HG03378 (cell line): ENCODE measurements at regions not wholly inside any gene's neighbourhood (a gene's known extent, or its start where the extent isn't known, plus 50 kb on each side); places are given as distances from the start of the nearest gene placed in this dataset.
"Not testable (repeated sequence)": the region's sequence is repeated elsewhere in the genome, so short reads cannot be mapped to it uniquely, and the experiment has no call there.

Experiments
- ATAC-seq: cut with Tn5 transposase; IDR thresholded peaks from one replicate; pipeline ENCODE4 v1.9.1; 2021; ENCODE audit warnings: mild to moderate bottlenecking, moderate library complexity; ENCODE audit not compliant: unreplicated experiment

DNA sequence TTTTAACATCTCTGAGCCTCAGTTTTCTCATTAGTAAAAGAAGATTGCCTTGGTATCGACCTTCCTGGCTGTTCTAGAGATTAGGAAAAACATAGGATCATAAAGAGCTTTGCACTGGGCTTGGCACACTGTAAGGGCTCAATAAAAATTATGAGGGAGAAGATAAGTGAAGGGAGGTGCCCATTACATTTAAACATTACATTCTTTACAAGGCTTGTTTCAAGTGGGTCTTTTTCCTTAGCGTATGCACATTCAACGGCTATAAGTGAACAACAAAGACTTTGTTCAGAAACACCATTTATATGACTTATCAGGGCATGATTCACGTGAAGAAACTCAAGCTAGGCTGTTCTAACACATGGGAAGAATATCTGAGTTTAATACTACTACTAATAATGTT lies 351.9 kb upstream of the NPVF start:
- ATAC-seq: no peak

DNA sequence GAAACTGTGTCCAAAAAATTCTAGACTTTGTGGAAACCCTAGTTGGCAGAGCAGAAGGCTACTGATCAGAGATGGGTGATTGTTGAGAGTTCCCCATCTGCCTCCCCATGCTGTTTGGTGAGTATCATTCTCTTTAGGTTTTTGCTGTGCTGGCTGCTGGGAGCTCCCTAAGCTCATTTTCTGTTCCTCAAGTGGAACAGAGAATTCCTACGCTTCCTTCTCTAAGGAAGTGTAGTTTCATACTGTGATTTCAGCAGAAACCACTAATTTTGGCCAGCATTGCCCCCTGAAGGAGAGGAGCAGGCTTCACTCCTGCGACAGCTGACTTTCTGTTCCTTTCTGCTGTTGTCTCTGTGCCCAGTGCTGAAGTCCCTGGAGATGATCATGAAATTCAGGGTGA lies 355.3 kb upstream of the NPVF start:
- ATAC-seq: no peak

DNA sequence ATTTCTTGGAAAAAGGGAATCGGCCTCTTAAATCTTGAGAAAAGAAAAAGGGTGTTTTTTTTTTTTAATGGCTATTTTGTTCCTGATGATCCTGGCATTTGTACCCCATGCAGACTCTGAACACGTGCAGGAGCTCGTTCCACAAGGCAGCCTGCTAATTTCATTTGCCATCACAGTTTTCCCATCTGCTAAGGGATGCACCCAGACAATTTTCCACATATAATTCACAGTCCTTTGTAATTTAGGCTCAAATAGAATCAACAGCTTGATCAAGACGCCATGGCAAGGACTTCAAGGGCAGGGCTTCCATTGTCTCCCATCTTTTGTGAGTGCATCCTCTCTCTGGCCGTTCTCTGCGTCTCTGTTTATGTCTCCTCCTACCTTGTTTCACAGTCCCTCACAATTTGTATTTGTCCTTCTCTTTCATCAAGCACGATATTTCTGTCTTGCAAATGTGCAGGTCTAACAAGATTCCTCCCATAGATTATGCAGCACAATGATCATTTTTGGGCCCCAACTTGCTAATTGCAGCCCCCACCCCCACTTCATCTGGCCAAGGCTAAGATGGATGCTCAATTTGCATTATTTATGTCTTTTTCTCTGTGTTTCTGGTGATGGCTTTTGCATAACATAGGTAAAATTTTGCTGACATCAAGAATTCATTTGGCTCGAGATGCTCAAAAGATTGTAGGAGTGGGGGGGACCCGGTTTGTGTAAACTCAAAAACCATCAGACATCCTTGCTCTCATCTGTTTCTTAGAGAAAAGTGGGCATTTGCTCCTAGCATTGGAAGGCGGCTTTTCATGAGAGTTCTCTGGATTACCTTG lies 356.0 kb upstream of the NPVF start:
- ATAC-seq: no peak

DNA sequence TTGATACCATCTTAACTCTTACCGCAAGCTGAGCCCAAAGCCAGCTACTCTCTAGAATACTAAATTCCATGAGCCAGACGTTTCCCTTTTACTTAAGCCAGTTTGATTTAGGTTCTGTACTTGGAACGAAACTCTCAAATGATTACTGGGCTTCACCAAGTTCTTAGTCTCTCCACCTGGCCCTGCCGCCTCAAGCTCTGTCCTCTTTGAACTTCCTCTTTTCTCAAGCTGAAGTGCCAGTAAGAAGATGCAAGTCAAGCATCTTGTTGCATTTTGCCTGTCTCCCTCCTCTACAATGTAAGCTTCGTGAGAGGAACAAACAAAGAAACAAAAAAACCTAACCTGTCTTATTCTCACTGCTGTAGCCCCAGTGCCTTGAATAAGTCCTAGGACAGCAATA lies 358.2 kb upstream of the NPVF start:
- ATAC-seq: no peak

DNA sequence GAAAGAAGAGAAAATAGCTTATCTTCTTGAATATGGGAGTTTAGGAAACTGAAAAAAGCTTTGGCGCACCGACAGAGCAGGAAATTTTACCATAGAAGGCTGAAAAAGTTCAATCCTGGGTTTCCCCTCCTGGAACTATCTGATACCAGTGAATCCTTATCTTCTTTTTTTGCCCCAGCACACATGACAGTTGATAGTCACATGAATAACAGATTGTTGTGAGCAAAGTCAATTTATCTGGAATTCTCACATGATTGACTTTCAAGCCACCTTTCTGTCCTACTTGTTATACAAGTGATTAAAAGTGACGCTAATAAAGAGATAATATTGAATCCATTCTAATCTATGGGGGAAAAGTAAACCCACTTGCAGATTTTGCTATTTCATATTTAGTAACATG lies 365.8 kb upstream of the NPVF start:
- ATAC-seq: no peak

DNA sequence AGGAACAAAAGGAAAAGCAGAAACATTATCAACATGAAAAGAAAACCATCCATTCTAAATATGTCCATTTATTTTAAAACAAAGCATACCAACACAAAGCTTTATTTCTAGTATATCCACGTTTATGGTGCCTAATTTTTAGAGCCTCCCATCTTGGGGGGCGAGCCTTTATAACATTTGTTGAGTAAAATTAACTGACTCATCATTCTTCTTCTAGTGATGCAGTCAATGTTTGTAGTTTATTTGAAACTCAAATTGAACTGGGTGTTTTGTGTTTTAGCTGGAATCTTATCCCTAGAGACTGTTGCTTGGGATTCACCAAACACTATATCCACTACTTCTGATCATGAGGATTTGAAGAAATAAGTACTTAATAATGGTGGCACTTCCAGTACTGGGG lies 366.4 kb upstream of the NPVF start:
- no peak for ATAC-seq

DNA sequence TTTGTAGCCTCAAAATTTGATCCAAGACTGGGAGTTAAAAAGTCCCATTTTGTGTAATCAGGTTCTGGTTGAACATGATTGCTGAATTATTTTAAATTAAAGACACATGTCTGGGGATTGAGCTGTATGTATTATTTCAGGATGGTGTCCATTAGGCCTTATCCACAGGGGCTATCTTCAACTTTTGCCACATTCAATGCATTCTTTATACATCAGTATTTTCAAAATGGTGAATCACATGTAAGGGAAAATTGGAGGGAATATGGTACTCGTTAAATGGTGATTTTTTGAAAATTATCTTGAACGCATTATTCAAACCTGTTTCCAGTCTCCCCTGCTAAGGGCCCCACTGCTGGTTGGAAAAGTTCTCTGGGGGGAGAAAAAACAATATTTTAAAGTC lies 367.7 kb upstream of the NPVF start:
- ATAC-seq: no peak

DNA sequence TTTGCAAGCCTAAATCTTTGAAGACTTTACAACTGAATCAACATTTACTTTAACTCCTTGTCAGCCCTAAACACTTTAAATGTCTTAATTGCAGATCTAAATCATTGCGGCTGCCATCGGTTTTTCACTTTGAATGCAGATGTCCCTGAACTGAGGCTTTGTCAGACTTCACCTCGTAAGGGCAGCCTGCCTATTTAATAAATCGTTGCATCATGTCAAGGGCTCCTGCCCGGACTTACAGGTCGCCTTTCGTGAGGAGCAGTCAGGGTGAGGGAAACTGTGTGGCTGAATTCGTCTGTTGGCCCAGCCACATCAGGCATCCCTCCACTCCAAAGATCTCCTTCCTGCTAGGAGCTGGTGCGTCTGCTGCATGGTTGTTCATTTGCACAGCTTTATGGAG lies 368.2 kb upstream of the NPVF start:
- ATAC-seq: no peak

DNA sequence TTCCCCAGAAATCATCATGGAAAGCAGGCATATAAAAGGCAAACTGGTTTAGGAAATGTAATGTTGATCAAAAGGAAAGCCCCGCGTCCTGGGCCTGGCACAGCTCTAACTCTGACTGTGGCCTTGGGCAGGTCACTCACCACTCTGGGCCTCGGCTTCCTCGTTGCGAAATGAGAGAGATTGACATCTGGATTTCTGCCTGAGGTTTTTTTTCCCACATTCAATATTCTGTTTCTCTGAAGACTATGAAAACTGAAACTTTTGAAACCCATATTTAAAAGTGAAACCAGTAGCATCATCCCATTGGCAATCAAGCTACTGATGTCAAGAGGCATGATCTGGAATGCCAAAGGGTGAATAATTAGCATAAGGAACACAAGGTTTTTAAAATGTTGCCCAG lies 369.7 kb upstream of the NPVF start:
- no peak for ATAC-seq

DNA sequence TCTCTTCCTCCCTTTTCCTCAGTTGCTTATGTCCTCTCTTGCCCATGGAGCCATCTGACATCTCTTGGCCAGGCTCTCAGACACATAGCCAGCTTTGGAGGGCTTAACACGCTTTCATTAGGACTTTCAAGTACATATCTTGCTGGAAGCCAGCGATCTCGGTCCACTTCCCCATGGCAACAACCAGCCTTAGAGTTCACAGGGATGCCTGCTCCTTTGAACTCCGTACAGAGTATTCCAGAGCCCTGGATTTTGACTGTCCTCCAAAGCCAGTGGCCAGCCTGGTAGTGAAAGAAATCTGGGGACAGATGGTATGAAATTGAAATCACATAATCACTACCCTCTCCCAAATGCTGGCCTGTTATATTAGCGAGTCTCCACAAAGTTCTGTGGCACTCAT lies 370.5 kb upstream of the NPVF start:
- ATAC-seq: no peak

DNA sequence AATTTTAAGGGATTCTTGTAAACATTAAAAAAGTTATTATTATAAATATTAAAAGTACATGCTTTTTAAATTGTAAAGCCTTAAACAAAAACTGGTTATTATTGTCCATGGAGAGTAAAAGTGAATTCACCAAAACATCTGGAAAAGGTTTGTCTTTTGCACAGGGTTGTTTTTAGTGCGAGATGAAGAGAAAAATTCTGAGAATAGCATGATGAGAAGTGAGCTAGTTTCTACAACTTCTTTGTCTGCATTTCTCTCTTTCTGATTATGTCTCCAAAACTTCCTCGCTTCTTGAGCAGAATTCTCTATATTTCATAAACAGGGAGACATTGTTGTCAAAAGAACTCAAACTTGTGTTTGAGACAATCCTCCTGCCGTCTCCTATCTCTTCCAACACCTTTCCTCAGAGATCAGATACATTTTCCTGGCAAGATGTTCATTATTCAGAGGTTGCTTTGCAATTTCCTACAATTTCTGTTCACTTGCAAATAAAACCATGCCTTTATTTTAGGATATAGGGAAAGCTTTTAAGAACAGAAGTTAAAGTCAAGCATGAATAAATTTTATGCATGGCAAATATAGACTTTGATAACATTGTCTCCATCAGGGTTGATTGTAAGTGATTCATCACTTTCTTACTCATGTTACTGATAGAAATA lies 372.1 kb upstream of the NPVF start:
- ATAC-seq: no peak

DNA sequence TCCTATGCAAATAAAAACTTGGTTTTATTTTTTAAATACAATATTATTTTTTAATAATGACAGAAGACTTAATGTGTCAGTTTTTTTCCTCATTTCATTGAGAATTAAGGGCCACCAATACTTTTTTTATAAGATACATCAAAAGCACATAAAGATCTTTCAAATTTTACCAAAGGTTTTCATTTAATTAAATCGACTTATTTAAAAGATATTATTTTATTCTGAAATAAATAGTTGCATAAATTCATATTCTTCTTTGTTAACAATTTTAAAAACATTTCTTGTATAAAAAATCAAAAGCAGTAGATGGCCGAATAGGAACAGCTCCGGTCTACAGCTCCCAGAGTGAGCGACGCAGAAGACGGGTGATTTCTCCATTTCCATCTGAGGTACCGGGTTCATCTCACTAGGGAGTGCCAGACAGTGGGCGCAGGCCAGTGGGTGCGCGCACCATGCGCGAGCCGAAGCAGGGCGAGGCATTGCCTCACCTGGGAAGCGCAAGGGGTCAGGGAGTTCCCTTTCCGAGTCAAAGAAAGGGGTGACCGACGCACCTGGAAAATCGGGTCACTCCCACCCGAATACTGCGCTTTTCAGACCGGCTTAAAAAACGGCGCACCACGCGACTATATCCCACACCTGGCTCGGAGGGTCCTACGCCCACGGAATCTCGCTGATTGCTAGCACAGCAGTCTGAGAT lies 374.6 kb upstream of the NPVF start:
- ATAC-seq: not testable (repeated sequence)

DNA sequence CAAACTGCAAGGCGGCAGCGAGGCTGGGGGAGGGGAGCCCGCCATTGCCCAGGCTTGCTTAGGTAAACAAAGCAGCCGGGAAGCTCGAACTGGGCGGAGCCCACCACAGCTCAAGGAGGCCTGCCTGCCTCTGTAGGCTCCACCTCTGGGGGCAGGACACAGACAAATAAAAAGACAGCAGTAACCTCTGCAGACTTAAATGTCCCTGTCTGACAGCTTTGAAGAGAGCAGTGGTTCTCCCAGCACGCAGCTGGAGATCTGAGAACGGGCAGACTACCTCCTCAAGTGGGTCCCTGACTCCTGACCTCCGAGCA lies 375.1 kb upstream of the NPVF start:
- not testable (repeated sequence) for ATAC-seq

DNA sequence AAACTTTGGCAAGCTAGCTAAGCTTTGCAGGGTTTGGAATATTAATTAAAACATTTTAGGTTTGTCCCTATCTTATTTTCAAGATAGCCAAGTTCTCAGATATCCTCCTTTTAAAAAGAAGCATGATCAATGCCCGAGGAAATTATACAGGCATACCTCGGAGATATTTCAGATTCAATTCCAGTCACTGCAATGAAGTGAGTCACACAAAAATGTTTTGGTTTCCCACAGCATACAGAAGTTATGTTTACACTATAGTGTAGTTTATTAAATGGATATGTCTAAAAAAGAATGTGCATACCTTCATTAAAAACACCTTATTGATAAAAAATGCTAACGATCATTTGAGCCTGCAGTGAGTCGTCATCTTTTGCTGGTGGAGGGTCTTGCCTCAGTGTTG lies 382.9 kb upstream of the NPVF start:
- no peak for ATAC-seq

DNA sequence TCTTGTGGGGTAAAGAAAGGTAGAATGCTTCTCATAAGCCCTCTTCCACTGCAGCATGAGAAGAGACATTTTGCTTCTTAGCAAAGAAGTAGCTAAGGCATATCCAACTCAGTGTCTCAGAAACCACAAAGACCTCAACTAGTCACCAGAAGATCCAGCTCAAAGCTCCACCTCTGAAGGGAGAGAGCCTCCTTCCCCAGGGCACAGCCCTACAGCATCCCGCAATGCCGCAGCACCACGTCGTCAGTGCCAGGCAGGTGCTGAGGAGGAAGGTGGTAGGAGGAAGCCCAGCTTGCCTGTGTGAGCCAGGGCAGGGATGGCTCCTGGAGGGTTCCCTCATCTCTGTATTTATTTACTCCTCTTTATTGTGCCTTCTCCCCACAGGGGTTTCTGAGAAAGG lies 385.6 kb upstream of the NPVF start:
- no peak for ATAC-seq

DNA sequence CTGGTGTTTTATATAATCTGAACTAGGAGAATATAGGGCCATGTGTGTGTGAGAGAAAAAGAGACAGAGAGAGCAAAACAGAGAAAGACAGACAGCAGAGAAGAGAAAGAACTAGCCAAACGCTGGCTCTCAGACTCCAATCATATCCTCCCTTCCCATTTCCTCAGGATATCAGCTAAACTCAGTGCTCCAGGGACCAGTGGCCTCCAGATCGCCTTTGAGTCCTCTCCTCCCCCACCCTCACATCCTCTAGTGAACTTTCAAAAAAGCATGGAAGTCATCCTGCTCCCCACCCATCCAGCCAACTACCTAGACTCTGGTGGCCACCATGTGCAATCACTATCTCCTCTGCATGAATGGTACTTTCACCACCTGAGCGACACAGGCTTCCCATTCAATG lies 386.1 kb upstream of the NPVF start:
- no peak for ATAC-seq

DNA sequence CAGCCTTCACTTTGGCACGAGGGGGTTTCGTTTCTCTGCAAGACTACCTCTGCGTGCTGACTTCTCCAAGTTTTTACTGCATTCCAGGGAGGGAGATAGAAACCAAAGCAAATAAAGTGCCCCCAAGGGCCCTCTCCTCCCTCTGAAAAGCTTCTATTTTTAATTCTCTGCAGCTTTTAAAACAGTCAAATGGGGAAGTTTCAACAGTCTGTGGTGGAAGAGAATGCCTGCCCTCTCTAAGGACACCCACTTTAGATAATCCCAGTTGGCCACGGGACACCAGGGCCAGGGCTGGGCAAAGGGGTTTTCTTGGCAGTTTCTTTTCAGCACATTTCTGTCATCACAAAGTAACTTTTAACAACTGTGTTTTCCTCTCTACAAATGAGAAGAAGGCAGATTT lies 386.7 kb upstream of the NPVF start:
- no peak for ATAC-seq

DNA sequence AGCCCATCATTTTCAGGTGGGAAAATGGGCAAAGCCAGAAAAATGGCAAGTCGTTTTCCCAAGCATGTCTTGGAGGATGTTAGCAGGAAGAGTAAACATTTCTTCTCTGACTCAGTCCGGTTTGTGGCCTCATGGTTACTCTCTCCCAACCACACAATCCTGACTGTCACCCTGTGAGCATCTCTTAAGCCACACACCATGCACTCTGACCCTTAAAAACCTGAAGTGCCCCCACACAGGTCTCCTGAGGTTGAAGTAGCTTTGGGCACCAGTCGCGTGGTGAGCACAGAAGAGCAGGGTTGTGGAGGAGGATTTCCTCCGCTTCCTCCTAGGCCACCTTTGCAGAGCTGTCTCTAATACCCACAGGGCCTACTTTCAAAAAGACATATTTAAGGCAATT lies 387.3 kb upstream of the NPVF start:
- ATAC-seq: no peak

DNA sequence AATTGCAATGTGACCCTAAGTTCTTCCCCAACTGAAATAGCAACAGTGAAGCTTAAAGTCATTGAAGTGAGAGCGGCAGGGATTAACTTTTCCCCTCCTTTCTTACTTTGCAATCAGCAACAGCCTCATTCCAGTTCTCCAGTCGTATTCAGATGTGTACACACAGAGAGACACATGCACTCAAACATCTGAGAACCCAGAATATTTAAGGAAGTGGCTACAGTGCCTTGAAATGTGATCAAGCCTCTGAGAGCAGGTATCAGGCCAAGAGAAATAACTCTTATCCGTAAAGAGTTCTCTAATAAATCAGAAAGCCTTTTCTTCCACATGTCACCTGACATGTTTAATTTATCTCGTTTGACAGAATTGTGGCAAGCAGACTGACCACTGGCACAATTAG lies 388.9 kb upstream of the NPVF start:
- ATAC-seq: no peak

DNA sequence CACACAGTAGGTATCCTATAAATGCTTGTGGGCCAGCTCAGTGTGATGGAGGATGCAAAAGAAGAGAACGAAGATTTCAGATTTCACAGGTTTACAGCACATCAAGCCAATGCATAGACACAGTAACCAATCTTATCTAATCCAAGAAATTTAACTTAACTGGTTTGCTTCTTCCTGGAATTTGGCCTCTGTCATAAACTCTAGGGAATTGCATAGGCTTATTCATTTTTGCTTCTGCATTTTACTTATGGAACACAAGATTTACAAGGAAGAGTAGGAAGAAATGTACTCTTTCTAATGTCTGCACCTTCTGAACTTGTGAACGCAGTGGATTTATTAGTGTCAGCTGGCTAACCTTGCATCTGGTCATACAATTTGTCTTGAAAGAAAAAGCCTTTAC lies 389.4 kb upstream of the NPVF start:
- ATAC-seq: no peak

DNA sequence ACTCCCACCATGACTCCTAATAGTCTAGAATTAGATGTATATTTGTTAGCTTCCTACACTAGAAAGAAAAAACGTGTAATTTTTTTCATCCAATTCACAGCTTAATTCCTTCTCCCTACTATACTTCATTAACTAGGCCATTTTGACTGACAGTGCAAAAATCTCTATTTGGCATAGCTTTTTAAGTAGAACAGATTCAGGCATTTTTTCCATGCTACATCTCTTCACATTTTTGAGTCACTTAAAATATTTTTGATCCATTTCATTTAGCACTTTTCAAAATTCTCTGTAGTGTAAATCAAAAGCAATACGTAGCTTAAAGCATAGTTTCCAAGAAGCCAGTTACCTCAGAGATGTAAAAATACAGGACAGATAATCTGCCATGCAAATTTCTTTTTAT lies 391.1 kb upstream of the NPVF start:
- no peak for ATAC-seq
